HG03025 (cell line): ENCODE measurements at regions not wholly inside any gene's neighbourhood (a gene's known extent, or its start where the extent isn't known, plus 50 kb on each side); places are given as distances from the start of the nearest gene placed in this dataset.
A peak's percentile ranks its signal among the peaks of the same experiment; 100 is the strongest.
"Not testable (repeated sequence)": the region's sequence is repeated elsewhere in the genome, so short reads cannot be mapped to it uniquely, and the experiment has no call there.

Experiments used
- ATAC-seq: cut with Tn5 transposase; IDR thresholded peaks from one replicate; pipeline ENCODE4 v1.9.1; 2021; ENCODE audit warnings: mild to moderate bottlenecking, moderate library complexity; ENCODE audit not compliant: unreplicated experiment, low FRiP score

- no peak for ATAC-seq
Measured at GRCh38 chr5:108696951-108697715, 50.6 kb upstream of the FER start.

- no peak for ATAC-seq
Measured at GRCh38 chr5:108696407-108696806, 51.3 kb upstream of the FER start.

- ATAC-seq = no peak
Measured at GRCh38 chr5:108688485-108688884, 59.2 kb upstream of the FER start.

GRCh38 chr5:108687595-108688200 is 60.0 kb upstream of the FER start:
- no peak for ATAC-seq

GRCh38 chr5:108686676-108687075 is 61.0 kb upstream of the FER start:
- ATAC-seq = no peak

GRCh38 chr5:108685448-108686216 is 62.1 kb upstream of the FER start:
- not testable (repeated sequence) for ATAC-seq

GRCh38 chr5:108681079-108681921 is 66.4 kb upstream of the FER start:
- peak; percentile 89 for ATAC-seq

GRCh38 chr5:108678091-108678490 is 69.6 kb upstream of the FER start:
- no peak for ATAC-seq

GRCh38 chr5:108675736-108676135 is 72.0 kb upstream of the FER start:
- ATAC-seq = no peak

- no peak for ATAC-seq
Measured at GRCh38 chr5:108672639-108673038, 75.1 kb upstream of the FER start.

GRCh38 chr5:108670591-108671289 is 77.0 kb upstream of the FER start:
- no peak for ATAC-seq

GRCh38 chr5:108669462-108669861 is 78.2 kb upstream of the FER start:
- ATAC-seq = no peak

GRCh38 chr5:108661590-108662219 is 86.0 kb upstream of the FER start:
- no peak for ATAC-seq

GRCh38 chr5:108661024-108661423 is 86.7 kb upstream of the FER start:
- ATAC-seq = no peak

GRCh38 chr5:108660291-108660690 is 87.4 kb upstream of the FER start:
- ATAC-seq = no peak

GRCh38 chr5:108659531-108659930 is 88.2 kb upstream of the FER start:
- ATAC-seq = no peak

- ATAC-seq = no peak
Measured at GRCh38 chr5:108655750-108656450, 91.8 kb upstream of the FER start.

GRCh38 chr5:108654051-108654450 is 93.6 kb upstream of the FER start:
- ATAC-seq = no peak

GRCh38 chr5:108653201-108653600 is 94.5 kb upstream of the FER start:
- ATAC-seq = no peak
